ENCODE measurements at regions not wholly inside any gene's neighbourhood (a gene's known extent, or its start where the extent isn't known, plus 50 kb on each side); places are given as distances from the start of the nearest gene placed in this dataset.
"Not testable (repeated sequence)": the region's sequence is repeated elsewhere in the genome, so short reads cannot be mapped to it uniquely, and the experiment has no call there.

- DNase-seq, result no peak
These were observed 61.0 kb downstream of the POLR2M start for GRCh38 chr15:57767481-57767880.

DNA sequence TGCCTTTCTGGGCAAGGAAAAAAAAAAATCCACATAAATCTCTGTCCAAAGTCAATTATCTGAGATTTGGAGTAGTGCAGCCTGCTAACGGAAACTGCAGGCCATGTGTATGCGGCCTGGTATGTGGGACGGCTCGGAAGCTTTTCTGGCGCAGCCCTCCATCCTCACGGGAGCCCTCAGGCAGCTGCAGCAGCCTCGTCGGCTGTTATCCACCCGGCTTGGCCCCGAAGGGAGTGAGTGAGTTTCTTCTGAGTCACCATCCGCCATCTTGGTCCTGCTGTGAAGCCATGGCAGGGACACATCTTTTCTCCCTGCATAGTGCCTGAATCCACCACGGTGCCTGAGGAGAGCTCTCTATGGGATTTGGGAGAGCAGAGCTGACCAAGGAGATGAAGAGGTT is 62.8 kb downstream of the POLR2M start:
- no peak for DNase-seq

- no peak for DNase-seq
These were observed 64.0 kb downstream of the POLR2M start for GRCh38 chr15:57770495-57770894.

- no peak for DNase-seq
These were observed 65.9 kb downstream of the POLR2M start for GRCh38 chr15:57772223-57772957.

DNA sequence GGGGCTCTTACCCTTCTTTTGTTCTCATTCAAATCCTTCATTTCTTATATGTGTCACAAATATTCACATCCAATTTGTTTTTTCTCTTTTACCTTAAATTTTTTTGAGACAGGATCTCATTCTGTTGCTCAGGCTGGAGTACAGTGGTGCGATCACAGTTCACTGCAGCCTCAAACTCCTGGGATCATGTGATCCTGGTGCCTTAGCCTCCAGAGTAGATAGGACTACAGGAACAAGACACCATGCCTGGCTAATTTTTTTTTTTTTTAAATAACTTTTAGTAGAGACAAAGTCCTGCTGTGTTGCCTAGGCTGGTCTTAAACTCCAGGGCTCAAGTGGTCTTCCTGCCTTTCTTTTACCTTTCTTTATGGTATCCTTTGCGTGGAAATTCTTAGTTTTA is 66.5 kb downstream of the POLR2M start:
- DNase-seq, result no peak

DNA sequence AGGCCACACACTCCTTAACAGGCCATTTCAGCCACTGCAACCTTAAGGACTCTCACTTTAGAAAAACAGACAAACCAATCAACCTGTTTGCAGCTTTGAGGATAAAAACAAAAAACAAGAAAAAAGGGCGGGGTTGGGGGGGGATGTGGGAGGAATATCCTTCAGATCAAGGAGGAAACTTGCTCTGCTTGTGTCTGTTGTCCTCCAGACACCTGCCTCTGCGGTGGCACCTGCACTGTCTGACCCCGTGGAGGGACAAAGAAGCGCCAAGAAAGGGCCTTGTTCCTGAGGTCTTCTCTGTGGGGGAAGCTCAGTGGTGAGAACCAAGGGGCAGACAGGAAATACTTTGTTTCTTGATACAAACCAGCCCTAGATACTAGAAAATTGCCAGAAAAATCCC is 70.5 kb downstream of the POLR2M start:
- no peak for DNase-seq

DNA sequence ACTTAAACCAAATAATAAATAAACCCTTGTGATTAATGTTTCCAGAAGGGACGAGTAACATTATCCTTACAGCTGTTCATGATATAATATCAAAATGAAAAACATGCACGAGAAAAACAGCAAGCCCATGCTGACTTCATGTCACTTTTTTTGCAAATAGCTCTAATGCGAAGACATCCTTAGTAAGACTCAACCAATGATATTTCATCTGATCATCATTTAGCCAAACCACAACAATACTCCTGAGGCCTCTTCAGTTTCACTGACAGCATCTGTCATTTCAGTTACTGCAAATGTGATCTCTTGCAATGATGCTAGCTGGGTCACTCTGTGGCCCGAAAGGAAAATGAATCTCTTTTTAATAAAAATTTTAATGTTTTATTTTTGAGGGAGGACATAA is 74.0 kb downstream of the POLR2M start:
- DNase-seq, result no peak

- no peak for DNase-seq
These were observed 76.2 kb downstream of the POLR2M start for GRCh38 chr15:57782731-57783130.

- no peak for DNase-seq
These were observed 77.6 kb downstream of the POLR2M start for GRCh38 chr15:57784081-57784511.

DNA sequence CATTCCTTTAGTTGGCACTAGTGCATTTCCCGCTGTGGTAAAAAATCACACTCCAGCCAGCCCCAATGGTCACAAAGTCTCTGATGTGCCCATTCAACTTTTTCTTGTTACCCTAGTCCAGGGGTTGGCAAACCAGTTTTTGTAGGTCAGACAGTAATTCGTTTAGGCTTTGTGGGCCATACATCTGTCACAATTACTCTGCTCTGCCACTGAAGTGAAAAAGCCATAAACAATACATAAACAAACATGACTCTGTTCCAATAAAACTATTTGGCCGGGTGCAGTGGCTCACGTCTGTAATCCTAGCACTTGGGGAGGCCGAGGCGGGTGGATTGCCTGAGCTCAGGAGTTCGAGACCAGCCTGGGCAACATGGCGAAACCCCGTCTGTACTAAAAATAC is 78.5 kb downstream of the POLR2M start:
- no peak for DNase-seq

GRCh38 chr15:57785959-57786358 is 79.4 kb downstream of the POLR2M start:
- DNase-seq, result no peak

GRCh38 chr15:57789225-57789624 is 82.7 kb downstream of the POLR2M start:
- no peak for DNase-seq

GRCh38 chr15:57792724-57793449 is 86.4 kb downstream of the POLR2M start:
- no peak for DNase-seq

DNA sequence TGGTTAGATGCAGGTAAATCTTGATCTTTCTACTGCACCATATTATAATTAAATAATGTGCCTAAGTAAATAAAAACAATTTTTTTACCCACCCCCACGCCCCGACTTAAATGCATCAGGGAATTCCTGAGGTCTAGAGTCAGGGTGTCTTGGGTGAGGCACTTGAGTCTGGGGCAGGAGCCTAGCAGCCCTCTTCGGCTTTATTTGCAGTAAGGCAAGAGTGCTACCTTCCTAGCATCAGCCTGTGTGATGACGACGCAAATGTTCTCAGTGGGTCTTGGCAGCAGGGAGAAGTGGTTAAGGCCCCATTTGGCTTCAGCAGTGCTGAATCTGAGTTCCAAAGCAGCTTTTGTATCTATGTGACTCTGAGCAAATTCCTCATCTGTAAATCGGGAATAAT is 88.7 kb downstream of the POLR2M start:
- DNase-seq, result no peak

DNA sequence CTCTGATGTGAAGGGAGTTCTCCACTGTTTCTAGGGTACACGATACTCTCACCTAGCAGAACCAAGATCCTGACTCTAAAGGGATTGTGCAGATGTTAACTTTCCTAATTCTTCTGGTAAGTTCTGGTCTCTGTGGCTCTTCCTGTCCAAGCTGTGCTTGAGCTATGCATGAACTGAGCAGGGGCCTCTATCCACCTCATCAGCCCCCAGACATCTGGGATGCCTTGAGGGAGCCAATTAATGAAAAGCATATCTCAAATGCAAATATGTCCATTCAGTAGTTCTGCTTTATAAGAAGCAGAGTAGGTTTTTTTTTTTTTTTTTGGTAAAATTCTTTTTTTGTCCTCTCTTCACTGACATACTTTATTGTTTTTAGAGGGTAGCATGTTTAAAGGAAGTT is 89.6 kb downstream of the POLR2M start:
- DNase-seq, result no peak

DNA sequence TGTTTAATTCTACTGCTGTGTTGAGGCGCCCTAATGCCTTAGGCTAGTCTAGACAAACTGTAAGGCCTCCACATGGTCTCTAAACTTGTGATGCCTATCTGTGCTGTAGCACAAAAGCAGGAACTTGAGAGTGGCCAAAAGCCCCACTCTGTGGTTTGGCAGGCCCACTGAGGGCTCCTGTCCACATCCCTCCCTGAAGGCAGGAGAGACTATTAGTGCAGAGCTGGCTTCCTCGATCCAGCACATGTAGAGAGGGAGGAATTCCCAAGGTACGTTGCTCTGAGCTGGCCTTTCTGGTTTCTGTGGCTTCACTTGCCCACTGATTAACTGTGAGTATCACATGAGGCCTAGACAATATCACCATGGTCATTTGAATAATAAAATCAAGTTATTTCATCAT is 90.6 kb downstream of the POLR2M start:
- DNase-seq, result no peak

- no peak for DNase-seq
These were observed 91.2 kb downstream of the POLR2M start for GRCh38 chr15:57797568-57798267.

GRCh38 chr15:57806003-57806402 is 99.5 kb downstream of the POLR2M start:
- no peak for DNase-seq

- not testable (repeated sequence) for DNase-seq
These were observed 102.8 kb downstream of the POLR2M start for GRCh38 chr15:57809285-57809684.

DNA sequence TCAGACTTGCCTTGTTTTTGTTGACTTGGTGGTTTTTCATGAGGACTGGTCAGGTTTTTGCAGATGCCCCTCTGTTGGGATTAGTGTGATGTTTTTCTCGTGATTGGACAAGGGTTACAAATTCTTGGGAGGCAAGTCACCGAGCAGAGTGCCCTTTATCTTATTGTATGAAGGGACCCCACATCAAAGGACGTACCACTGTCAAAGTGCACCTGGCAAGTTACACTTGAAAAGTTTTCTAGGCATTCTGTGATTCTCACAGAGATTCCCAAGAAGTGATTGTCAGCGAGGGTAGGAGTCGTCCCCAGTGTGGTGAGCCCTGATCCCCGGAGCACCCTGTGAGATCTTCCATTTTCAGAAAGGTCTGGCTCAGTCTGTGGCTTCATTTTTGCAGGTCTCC is 110.1 kb downstream of the POLR2M start:
- no peak for DNase-seq

DNA sequence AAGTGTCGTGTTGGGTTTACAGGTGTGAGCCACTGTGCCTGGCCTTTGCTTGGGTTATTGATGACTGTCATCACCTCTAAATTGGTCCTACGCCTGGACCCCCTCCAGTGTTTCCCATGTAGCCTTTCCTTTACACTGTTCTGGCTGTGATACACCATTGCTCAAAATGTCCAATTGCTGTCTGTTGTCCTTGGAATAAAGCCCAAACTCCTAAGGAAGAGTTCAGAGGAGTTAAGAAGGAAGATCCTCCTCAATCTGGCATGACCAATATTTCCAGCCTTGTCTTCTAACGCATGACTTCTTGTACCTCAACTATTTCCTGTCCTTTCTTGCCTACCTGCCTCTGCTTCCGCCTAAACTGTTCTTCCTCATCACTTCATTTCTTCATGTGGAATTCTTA is 113.1 kb downstream of the POLR2M start:
- no peak for DNase-seq

DNA sequence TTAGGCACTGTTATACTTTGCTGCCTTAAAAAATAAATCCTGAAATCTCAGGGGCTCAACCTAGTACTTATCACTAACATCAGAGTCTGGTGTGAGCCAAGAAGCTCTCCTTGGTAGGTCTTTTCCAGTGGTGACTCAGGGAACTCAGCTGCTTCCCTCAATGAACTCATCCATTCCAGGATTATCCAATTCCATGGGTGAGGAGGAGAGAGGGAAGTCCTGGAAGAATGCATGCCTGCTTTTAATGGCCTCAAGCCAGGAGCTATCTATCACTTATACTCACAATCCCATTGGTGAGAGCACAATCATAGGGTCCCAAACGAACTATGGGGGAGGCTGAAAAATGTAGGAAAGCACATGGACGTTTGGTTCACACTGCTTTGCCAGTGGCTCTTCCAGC is 113.6 kb downstream of the POLR2M start:
- no peak for DNase-seq

GRCh38 chr15:57821826-57822225 is 115.3 kb downstream of the POLR2M start:
- no peak for DNase-seq

- DNase-seq, result no peak
These were observed 116.9 kb downstream of the POLR2M start for GRCh38 chr15:57823325-57823882.
